ENCODE measurements at regions not wholly inside any gene's neighbourhood (a gene's known extent, or its start where the extent isn't known, plus 50 kb on each side); places are given as distances from the start of the nearest gene placed in this dataset.

DNA sequence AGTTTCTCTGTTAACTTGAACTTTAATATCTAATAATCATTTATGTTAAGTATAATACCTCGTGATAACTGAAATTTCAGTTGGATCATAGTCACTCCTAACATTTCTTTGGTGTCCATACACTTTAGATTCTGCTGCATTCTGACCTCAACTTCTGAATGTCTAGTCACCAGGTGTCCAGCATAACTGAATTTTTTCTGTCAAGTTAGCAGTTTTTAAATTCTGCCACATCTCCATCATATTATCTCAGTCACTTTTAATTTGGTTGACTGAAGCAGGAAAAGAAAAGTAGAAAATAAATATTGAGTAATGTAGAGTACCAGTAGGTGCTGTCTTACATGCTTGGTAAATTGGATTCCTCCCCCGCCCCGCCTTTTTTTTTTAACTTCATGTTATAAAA lies 128.6 kb downstream of the TANC2 start:
- TF ChIP-seq, protein P1, sequence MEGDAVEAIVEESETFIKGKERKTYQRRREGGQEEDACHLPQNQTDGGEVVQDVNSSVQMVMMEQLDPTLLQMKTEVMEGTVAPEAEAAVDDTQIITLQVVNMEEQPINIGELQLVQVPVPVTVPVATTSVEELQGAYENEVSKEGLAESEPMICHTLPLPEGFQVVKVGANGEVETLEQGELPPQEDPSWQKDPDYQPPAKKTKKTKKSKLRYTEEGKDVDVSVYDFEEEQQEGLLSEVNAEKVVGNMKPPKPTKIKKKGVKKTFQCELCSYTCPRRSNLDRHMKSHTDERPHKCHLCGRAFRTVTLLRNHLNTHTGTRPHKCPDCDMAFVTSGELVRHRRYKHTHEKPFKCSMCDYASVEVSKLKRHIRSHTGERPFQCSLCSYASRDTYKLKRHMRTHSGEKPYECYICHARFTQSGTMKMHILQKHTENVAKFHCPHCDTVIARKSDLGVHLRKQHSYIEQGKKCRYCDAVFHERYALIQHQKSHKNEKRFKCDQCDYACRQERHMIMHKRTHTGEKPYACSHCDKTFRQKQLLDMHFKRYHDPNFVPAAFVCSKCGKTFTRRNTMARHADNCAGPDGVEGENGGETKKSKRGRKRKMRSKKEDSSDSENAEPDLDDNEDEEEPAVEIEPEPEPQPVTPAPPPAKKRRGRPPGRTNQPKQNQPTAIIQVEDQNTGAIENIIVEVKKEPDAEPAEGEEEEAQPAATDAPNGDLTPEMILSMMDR (conservative IDR thresholded peaks at IDR 0.05; ENCODE audit: low read depth, low read length) = no peak
- no peak overlapping the region for H3K4me3 ChIP-seq (ENCODE audit: low read length)
- DNase-seq (ENCODE audit: low read depth) = no peak

DNA sequence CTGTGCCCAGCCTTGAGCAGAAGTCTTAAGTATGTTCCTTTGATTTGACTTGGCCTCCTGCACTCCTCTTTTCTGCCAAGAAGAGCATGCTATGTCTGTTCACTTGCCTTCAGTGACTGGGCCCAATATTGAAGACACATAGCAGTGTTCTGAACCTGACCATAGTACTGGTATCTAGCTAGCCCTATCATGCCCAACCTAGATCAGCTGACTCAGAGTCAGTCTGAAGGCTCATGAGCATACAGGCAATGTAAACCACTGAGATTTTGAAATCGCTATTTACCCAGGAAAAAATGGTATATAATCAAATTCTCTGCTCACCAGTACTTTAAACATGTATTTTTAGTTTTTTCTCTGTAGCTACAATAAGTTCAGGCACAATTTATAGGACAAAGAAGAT lies 129.4 kb downstream of the TANC2 start:
- DNase-seq (ENCODE audit: low read depth) = no peak
- no peak overlapping the region for H3K4me3 ChIP-seq (ENCODE audit: low read length)
- TF ChIP-seq, protein P1 (conservative IDR thresholded peaks at IDR 0.05; ENCODE audit: low read depth, low read length) = no peak

DNA sequence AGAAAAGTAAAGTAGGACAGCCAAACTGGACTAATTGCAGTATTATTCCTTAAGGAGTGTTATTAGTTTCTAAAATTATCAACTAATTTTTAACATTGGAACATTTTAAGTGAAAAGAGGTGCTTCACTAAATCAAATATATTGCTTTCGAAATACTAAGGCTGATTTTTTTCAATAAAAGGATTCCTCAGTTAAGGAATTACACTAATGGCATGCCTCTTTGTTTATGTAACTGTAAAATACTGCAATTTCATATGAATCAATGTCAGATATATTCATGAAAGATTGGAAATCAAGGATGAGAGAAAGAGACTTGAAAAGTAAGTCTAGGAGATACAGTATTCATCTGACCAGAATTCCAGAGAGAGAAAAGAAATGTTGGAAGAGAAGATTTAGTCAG lies 129.8 kb downstream of the TANC2 start:
- DNase-seq (ENCODE audit: low read depth) = no peak
- H3K4me3 ChIP-seq (ENCODE audit: low read length) = no peak overlapping the region
- TF ChIP-seq, protein P1 (conservative IDR thresholded peaks at IDR 0.05; ENCODE audit: low read depth, low read length) = no peak

DNA sequence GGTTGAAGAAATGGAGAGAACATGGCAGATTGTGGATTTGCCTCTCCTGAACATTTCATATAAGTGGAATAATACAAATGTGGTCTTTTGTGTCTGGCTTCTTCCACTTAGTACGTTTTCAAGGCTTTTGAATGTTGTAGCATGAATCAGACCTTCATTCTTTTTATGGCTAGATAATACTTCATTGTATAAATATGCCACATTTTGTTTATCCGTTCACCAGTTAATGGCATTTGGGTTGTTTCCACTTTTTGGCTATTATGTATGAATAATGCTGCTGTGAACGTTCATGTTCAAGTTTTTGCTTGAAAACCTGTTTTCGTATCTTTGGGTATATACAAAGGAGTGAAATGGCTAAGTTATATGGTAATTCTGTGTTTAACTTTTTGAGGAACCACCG lies 130.4 kb downstream of the TANC2 start:
- DNase-seq (ENCODE audit: low read depth) = no peak
- H3K4me3 ChIP-seq (ENCODE audit: low read length) = no peak overlapping the region
- TF ChIP-seq, protein P1 (conservative IDR thresholded peaks at IDR 0.05; ENCODE audit: low read depth, low read length) = no peak

DNA sequence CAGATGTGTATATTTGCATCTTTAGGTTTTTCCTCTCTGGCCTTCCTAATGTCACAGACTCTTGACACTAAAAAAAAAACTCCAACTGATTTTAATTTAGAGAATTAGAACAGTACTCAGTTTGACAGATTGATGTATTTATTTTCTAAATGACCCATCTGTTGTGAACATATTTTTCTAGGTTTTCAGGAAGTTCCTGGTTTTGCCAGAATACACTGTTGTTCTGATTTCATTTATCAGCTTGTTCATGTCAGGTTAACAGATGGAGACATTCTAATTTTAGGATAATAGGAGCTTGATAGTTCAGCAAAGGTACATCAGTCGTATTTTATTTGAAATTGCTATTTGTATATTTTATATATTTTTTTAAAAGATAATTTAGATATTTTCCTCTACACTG lies 133.4 kb downstream of the TANC2 start:
- no peak for DNase-seq (ENCODE audit: low read depth)
- H3K4me3 ChIP-seq (ENCODE audit: low read length) = no peak overlapping the region
- TF ChIP-seq, protein P1 (conservative IDR thresholded peaks at IDR 0.05; ENCODE audit: low read depth, low read length) = no peak

DNA sequence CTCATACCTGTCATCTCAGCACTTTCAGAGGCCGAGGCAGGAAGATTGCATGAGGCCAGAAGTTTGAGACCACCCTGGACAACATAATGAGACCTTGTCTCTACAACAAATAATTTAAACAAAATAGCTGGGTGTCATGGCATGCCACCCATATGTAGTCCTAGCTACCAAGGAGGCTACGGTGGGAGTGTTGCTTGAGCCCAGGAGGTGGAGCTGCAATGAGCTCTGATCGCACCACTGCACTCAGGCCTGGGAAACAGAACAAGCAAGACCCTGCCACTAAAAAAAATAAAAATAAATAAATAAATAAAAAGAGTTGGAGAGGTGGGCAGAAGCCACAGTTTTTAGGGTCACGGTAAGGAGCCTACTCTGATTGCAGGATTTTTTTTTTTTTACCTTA lies 136.0 kb downstream of the TANC2 start:
- H3K4me3 ChIP-seq (ENCODE audit: low read length) = no peak overlapping the region
- DNase-seq (ENCODE audit: low read depth) = no peak
- TF ChIP-seq, protein P1 (conservative IDR thresholded peaks at IDR 0.05; ENCODE audit: low read depth, low read length) = no peak

DNA sequence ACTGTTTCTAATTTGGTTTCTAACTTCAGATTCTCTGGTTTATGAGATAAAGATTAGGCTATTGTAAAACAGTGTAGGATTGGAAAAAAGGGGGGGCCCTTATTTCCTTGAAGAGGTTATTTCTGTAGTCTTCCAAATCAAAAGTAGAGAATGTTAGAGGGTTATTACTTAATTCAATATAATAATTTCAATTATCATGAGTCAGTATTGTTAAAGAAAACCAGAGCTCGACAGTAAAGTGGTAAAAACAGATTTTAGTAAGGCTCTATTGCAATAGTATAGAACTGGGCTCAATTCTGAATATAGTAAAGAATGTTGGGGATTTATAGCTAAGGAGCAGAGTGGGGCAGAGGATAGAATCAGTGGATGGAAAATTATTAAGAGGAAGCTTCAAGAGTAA lies 140.0 kb downstream of the TANC2 start:
- no peak overlapping the region for H3K4me3 ChIP-seq (ENCODE audit: low read length)
- DNase-seq (ENCODE audit: low read depth) = no peak
- TF ChIP-seq, protein P1 (conservative IDR thresholded peaks at IDR 0.05; ENCODE audit: low read depth, low read length) = no peak
